Kidney (tissue), 13 donors: ENCODE measurements at regions not wholly inside any gene's neighbourhood (a gene's known extent, or its start where the extent isn't known, plus 50 kb on each side); places are given as distances from the start of the nearest gene placed in this dataset.

Experiments used
- DNase-seq, 5 donors: peaks; one replicate each; pipeline ENCODE4 v3.0.0-alpha.2; 2013 to 2020
- FAIRE-seq: peaks from 2 replicates; lab custom pipeline; 2012; peaks lifted over from hg19 to GRCh38; lab: Jason Lieb, UNC
- H3K27ac ChIP-seq, 2 donors: one replicate each; pipeline ENCODE4 v1.7.0; 2013; ENCODE audit warnings: low read depth in 2 of 2, low read length in 2 of 2, inconsistent platforms in 1 of 2
- H3K27me3 ChIP-seq: one replicate; pipeline ENCODE4 v1.7.1; 2013; ENCODE audit warnings: low read length, inconsistent platforms; ENCODE audit not compliant: control insufficient read depth, insufficient read depth
- H3K36me3 ChIP-seq, 3 donors: one replicate each; pipeline versions ENCODE4 v1.7.0 to v1.7.1; 2013; ENCODE audit warnings: low read length in 3 of 3, control low read depth in 1 of 3, inconsistent platforms in 1 of 3; ENCODE audit not compliant: insufficient read depth in 3 of 3, control insufficient read depth in 2 of 3
- H3K4me1 ChIP-seq, 3 donors: one replicate each; pipeline versions ENCODE4 v1.7.0 to v1.7.1; 2013; ENCODE audit warnings: low read length in 3 of 3, inconsistent platforms in 1 of 3, low read depth in 1 of 3; ENCODE audit not compliant: control insufficient read depth in 2 of 3, insufficient read depth in 2 of 3
- H3K4me3 ChIP-seq, 3 donors: one replicate each; pipeline versions ENCODE4 v1.7.0 to v1.8.1; 2013; ENCODE audit warnings: low read length in 3 of 3, control low read depth in 1 of 3, inconsistent platforms in 1 of 3
- H3K9ac ChIP-seq, 3 donors: one replicate each; pipeline versions ENCODE4 v1.7.0 to v1.7.1; 2013; ENCODE audit warnings: low read length in 3 of 3, control low read depth in 1 of 3, inconsistent platforms in 1 of 3
- H3K9me3 ChIP-seq, 3 donors: one replicate each; pipeline versions ENCODE4 v1.7.0 to v1.7.1; 2013; ENCODE audit warnings: low read length in 3 of 3, control low read depth in 1 of 3, inconsistent platforms in 1 of 3; ENCODE audit not compliant: control insufficient read depth in 2 of 3, insufficient read depth in 1 of 3
- CTCF ChIP-seq: IDR thresholded peaks from 3 replicates; pipeline ENCODE4 v1.5.1; 2012; ENCODE audit warnings: mild to moderate bottlenecking, moderate library complexity, borderline replicate concordance; ENCODE audit not compliant: insufficient read depth; ENCODE audit errors: extremely low read depth
- intact Hi-C: fragments of 100-400 bp; cut with DNase I; formaldehyde crosslinking; loops from one replicate; pipeline ENCODE4 v1.11.1; 2022
- donor health status: control.
- donor health status: control.
- donor health status: control.
- donor health status: control.
- donor health status: control.
- donor health status: DM: yes; HTN: yes; CAD: no.
- donor health status: Normal renal cell carcinoma (clear cell type).

- FAIRE-seq (no peak), DNase-seq (no peak)
- Histone ChIP-seq H3K4me1 (no peaks in the 10 kb centered on the region), H3K9me3 (no peaks in the 10 kb centered on the region), H3K27ac (no peak overlapping the region), H3K9ac (no peak overlapping the region), H3K4me3 (no peak overlapping the region), H3K36me3 (no peaks in the 10 kb centered on the region), H3K27me3 (no peaks in the 10 kb centered on the region)
- intact Hi-C loops: no loop called here
- no peak for TF ChIP-seq CTCF
Observed at GRCh38 chr9:20286154-20286700, 336.1 kb downstream of the MLLT3 start.

- H3K4me3 ChIP-seq: no peak overlapping the region
- H3K9ac ChIP-seq: no peak overlapping the region
- no peak for DNase-seq
- no peak for TF ChIP-seq CTCF
- no peak for FAIRE-seq
- no peaks in the 10 kb centered on the region for H3K36me3 ChIP-seq
- H3K27ac ChIP-seq: no peak overlapping the region
- no peaks in the 10 kb centered on the region for H3K27me3 ChIP-seq
- intact Hi-C loops: no loop called here
- H3K4me1 ChIP-seq: no peaks in the 10 kb centered on the region
- no peaks in the 10 kb centered on the region for H3K9me3 ChIP-seq
Observed at GRCh38 chr9:20284601-20285289, 337.6 kb downstream of the MLLT3 start.

- no peaks in the 10 kb centered on the region for H3K36me3 ChIP-seq
- DNase-seq (no peak), FAIRE-seq (no peak)
- no peak overlapping the region for H3K27ac ChIP-seq
- H3K4me1 ChIP-seq: no peaks in the 10 kb centered on the region
- no peak overlapping the region for H3K4me3 ChIP-seq
- intact Hi-C loops: no loop called here
- TF ChIP-seq CTCF: no peak
- no peaks in the 10 kb centered on the region for H3K27me3 ChIP-seq
- no peaks in the 10 kb centered on the region for H3K9me3 ChIP-seq
- no peak overlapping the region for H3K9ac ChIP-seq
Observed at GRCh38 chr9:20280330-20280729, 342.0 kb downstream of the MLLT3 start.

GRCh38 chr9:20276762-20277161, 345.5 kb downstream of the MLLT3 start:
- no peak overlapping the region for H3K9ac ChIP-seq
- H3K4me1 ChIP-seq: no peaks in the 10 kb centered on the region
- FAIRE-seq (no peak), DNase-seq (no peak)
- no peaks in the 10 kb centered on the region for H3K36me3 ChIP-seq
- H3K27me3 ChIP-seq: no peaks in the 10 kb centered on the region
- H3K27ac ChIP-seq: no peak overlapping the region
- no peak overlapping the region for H3K4me3 ChIP-seq
- intact Hi-C loops: no loop called here
- TF ChIP-seq CTCF: no peak
- no peaks in the 10 kb centered on the region for H3K9me3 ChIP-seq
